HL-60/S4 treated with retinoic acid at 250 ng/mL for 4 days and 3 days (cell line): ENCODE measurements at regions not wholly inside any gene's neighbourhood (a gene's known extent, or its start where the extent isn't known, plus 50 kb on each side); places are given as distances from the start of the nearest gene placed in this dataset.

ENCODE experiments used
- in situ Hi-C: fragments of 300-500 bp; cut with MboI; formaldehyde crosslinking; loops from 2 replicates; pipeline ENCODE4 v1.7.0; 2022; ENCODE audit warnings: low sequenced_read_pairs

GRCh38 chr19:30757104-30757836 is 385.1 kb downstream of the ZNF536 start:
- in situ Hi-C loops = no loop called here

DNA sequence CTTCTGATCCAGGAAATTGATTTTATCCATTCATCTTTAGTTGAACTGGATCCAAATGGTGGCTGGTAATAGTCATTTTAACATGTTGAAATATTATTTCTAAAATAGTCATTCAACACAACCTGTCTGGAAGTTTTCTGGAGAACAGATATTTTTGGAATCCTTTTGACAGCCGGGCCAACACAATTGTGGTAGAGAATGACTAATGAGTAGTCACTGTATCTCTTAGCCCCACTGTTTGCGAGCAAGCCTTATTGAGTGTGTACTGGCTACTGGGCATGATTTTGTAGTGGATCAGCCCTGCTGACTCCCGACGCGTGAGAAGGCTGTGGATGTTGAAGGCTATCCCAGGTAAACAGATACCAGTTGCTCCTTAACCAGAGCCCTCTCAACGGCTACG is 383.4 kb downstream of the ZNF536 start:
- in situ Hi-C loops = no loop called here

DNA sequence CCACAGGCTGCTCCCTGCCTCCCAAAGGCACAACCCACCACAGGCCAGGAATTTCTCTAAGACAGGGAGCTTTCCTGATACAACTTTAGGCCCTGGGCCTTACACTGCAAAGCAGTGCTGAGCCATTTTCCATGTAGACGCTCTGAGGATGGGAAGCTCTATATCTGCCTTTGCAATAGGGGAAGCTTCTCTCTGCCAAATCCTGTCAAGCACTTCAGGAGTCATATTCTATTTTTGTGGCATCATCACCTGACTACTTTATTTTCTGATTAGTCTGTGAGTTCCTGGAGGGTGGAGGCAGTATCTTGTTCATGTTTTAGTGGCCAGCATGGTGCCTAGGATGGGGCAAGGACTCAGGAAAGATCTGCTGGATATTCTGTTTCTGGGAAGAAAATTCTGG is 382.0 kb downstream of the ZNF536 start:
- in situ Hi-C loops = no loop called here

- in situ Hi-C loops = no loop called here
Observed at GRCh38 chr19:30752876-30753275, 380.7 kb downstream of the ZNF536 start.

DNA sequence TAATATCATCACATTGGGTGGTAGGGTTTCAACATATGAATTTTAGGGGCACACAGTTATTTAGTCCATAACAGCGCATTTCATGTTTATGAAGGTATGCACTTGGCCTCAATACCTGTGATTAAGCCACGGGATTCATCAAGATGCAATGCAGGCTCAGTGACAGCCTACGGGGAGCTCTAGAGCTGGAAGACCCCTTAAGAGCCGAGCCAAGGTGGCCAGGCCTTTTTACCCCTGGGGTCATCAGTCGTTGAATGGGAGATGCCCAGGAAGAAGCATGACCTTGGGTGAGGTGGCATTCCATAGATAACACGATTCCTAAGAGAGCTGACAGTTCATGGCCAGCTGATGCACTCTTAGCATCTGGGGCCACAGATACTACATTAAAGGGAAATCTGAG is 380.0 kb downstream of the ZNF536 start:
- in situ Hi-C loops = no loop called here

DNA sequence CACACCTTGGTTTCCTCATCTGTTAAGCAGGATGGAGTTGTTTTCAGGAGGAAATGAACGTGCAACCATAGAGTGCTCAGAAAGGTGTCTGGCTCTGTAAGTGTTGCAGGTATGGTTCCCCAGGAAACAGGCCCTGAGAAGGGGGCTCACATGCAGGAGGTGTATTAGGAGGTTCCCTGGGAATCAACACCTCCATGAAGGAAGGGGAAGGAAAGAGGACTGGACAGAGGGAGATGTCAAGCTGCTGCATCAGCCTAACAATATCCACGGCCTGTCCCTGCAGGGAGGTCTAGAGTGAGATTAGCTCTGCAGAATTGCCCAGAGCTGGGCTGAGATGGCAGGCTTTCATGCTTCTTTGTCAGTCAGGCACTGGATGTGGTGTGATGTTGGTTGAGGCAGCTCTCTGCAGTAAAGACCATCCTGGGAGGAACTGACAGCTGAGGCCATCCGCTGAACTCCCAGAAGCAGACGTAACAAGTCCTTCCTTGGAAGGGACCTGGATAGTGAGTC is 373.3 kb downstream of the ZNF536 start:
- in situ Hi-C loops = no loop called here

DNA sequence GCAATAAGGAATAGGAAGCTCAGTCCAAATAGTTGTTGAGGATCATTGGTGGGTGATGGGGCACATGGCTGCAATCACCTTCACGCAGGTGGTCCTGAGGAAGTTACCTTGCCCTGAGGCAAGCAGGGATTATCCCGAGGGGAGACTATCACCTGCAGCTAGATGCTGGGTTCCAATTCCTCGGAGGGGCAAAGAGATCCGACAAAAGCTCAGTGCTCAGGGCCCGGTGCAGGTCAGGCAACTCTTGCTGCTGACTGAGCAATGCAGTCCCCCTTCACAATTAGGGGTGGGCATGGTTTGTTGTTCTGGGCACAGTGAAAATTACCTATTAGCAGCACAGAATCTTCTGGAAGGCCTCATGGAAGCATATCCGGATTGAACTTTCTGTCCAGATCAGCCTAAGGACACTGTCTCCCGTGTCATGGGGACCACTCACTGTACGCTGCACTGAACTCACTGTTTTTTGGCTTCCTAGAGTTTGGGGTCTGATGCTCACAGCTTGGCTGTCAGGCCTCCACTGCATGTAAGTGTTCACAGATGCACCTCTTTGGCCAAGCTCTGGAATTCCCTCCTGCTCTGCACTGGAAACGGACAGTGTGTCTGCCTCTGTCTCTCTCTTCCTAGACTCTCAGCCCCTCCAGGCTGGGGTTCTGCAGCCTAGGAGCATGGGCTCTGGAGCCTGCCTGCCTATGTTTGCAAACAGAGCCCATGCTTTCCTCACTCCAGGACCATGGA is 372.7 kb downstream of the ZNF536 start:
- in situ Hi-C loops = no loop called here

DNA sequence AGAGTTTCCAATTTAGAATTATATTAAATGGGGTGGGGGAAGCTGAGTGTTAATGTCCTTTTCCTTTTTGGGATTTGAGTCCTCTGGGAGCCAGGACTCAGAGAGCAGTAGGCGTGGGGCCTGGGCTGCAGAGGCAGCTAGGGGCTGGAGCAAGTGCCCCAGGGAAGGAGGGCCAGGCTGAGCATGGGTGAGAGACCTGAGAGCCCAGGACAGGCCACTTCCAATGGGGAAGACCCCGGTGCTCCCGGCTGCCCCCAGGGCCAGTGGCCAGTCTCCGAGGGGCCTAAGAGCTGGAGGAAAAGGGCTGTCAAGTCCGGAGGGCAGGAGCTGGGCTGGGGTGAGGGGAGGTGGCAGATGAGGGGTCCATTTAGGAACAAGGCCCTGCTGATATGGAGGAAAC is 371.5 kb downstream of the ZNF536 start:
- in situ Hi-C loops = no loop called here

- in situ Hi-C loops = no loop called here
Observed at GRCh38 chr19:30743011-30743410, 370.8 kb downstream of the ZNF536 start.

- in situ Hi-C loops = no loop called here
Observed at GRCh38 chr19:30742406-30742938, 370.3 kb downstream of the ZNF536 start.

- in situ Hi-C loops = no loop called here
Observed at GRCh38 chr19:30741566-30741965, 369.4 kb downstream of the ZNF536 start.

- in situ Hi-C loops = no loop called here
Observed at GRCh38 chr19:30739394-30739793, 367.2 kb downstream of the ZNF536 start.

GRCh38 chr19:30738047-30738446 is 365.9 kb downstream of the ZNF536 start:
- in situ Hi-C loops = no loop called here

GRCh38 chr19:30734669-30735068 is 362.5 kb downstream of the ZNF536 start:
- in situ Hi-C loops = no loop called here

DNA sequence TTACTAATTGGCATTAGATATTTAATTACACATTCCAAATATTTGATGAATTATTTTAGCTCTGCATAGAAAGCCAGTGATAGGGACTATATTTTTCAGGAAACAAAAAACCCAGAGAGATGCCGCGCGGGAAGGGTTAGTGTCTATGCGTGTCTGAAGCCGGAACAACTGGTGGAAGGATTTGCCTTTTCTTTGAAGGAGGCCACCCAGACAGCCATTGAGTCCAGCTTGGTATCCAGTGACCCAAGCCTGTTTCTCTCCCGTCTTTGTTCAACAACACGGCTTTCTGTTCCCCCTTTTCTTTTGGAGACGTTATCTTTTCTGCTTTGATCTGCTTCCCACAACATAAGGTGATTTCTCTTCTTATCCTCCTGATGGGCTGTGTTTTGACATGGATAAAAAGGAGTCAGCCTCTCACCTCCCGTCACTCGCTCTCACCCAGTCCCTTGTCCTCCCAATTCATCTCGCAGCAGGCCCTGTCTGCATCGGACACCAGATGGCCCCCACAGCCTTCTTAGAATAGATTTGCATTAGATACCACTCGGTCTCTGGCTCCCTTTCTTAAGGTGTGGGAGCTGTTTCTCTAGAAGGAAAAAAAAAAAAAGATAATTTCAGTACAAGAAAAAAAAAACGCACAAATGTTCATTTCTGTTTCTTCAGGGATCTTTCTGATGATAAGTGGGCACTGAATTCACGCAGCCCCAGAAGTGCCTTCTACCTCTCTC is 361.8 kb downstream of the ZNF536 start:
- in situ Hi-C loops = no loop called here

GRCh38 chr19:30731591-30731990 is 359.4 kb downstream of the ZNF536 start:
- in situ Hi-C loops = no loop called here

DNA sequence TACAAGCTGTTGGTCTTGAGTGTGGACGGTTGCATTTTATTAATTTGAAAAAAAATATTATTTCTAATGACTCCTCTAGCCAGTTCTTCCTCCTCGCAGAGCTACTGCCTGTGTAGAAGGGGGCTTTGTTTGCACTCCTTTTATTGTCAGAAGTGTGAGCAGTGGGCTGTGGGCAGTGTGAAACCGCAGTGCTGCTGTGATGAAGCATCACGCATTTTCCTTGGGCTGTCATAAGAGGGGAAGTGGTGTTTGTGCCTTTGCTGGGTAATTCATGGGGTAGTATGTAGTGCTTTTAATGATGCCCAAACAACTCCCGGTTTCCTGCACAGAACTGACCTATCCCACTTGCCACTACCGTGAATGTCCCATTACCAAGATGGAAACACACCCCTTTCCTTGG is 357.3 kb downstream of the ZNF536 start:
- in situ Hi-C loops = no loop called here

DNA sequence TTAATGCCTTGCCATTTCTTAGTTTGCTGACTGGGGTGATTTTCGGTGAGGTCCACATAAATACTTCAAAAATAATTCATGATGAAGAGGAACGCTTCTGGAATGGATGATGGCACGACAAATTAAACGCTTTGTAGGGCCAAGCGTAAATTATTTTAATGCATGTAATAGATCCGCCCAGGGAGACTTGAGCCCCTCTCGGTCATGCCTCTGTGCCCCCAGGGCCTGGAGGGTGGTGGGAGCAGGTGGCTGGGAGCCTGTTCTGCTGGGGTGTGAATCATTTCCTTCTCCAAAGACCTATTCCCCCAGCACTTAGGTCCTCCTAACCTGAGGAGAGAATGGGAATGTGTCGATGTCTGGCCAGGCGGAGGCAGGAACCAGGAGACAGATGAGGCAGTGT is 350.6 kb downstream of the ZNF536 start:
- in situ Hi-C loops = no loop called here

- in situ Hi-C loops = no loop called here
Observed at GRCh38 chr19:30722186-30722585, 350.0 kb downstream of the ZNF536 start.

- in situ Hi-C loops = no loop called here
Observed at GRCh38 chr19:30719999-30720345, 347.8 kb downstream of the ZNF536 start.

- in situ Hi-C loops = no loop called here
Observed at GRCh38 chr19:30719189-30719998, 347.2 kb downstream of the ZNF536 start.
